GM18861 (cell line): ENCODE measurements at regions not wholly inside any gene's neighbourhood (a gene's known extent, or its start where the extent isn't known, plus 50 kb on each side); places are given as distances from the start of the nearest gene placed in this dataset.
A peak's percentile ranks its signal among the peaks of the same experiment; 100 is the strongest.
"Not testable (repeated sequence)": the region's sequence is repeated elsewhere in the genome, so short reads cannot be mapped to it uniquely, and the experiment has no call there.

Source experiments
- ATAC-seq: cut with Tn5 transposase; IDR thresholded peaks from one replicate; pipeline ENCODE4 v1.9.1; 2021; ENCODE audit not compliant: unreplicated experiment

DNA sequence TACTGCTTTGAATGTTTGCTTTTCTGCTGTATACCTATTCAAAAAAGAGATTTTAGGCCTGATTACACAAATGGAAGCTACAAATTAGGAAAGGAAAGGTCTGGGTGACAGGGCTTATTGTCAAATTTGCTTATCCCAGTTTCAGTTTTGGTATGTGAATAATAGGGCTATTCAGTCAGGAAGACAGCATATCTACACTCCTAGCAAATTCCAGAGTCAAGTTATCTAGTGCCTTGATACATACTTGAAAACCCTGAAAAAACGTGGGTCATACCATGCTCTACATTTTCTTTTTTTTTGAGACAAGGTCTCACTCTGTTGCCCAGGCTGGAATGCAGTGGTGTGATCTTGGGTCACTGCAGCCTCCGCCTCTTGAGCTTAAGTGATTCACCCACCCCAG lies 59.2 kb upstream of the CCDC180 start:
- not testable (repeated sequence) for ATAC-seq

DNA sequence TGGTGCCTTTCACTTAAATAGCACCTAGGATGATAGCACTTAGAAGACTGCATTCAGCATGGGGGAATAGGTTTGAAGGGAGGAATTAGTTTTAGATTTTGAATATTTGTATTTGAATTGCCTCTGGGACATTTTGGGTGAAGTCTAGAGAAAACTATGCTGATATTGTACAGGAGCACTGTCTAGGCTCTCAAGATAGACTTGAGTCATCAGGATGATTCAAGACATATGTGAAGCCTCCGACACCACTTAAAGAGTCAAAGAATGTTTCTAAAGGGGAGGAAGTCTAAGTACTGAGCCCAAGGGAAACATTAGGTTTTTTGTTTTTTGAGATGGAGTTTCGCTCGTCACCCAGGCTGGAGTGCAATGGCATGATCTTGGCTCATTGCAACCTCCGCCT lies 63.9 kb upstream of the CCDC180 start:
- no peak for ATAC-seq

- ATAC-seq = not testable (repeated sequence)
Measured at GRCh38 chr9:97241430-97241829, 66.0 kb upstream of the CCDC180 start.

DNA sequence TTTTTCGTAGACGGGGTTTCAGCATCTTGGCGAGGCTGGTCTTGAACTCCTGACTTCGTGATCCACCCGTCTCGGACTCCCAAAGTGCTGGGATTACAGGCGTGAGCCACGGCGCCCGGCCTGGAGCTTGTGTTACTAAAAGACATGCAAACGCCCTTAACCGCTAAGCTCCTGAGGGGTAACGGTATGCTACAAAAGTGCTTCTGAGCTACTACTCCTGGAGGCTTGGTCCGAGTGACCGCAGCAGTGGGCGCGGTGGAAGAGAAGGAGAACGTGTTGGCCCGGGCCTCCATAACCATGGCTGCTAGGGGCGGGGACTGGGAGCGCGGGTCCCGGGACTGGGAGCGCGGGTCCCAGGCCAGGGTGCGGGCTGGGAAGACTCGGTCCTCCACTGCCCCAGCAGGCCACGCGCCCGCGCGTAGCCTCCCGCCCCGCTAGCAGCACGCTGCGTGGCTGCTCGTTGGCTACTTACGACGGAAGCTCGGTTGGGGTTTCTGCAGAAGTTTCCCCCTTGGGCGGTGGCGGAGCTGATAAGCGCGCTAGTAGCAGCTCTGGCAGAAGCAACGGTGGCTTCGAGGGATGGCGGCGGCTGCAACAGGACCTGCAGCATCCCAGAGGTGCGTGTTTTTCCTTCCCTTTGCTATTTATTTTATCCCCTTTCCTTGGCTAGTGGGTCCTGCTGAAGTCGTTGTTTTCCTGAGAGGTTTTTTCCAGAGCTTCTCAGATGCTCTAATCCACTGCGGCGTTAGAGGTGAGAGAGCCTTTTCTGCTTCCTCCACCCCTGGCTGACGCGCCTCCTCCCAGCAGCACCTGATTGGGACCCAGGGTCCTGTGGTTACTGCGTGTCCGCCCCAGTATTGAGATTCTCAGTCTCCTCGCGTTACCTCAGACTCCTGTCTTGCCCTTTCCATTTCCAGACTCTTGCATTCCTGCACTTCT lies 69.2 kb upstream of the CCDC180 start:
- peak; percentile 88 for ATAC-seq

DNA sequence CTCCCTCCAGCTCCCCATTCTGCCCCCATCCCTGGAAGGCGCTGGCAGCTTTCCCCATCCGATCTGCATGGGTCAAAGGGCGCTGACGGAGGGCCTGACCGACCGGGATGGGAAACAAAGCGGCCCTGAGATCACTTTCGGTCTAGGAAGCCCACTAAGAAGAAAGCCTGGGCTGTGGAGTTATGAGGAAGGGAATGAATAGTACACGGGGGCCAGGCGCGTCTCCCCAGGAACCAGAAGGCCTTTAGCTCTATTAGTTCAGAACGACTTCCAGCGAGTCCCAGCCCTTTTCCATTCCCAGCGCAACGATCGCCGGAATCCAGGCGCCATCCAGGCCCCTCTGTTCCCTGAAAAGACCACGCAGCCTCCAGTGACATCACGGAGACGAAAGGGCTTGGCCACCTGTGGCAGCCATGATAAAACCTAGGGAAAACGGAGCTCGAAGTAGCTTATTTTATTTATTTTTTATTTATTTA lies 70.1 kb upstream of the CCDC180 start:
- no peak for ATAC-seq

DNA sequence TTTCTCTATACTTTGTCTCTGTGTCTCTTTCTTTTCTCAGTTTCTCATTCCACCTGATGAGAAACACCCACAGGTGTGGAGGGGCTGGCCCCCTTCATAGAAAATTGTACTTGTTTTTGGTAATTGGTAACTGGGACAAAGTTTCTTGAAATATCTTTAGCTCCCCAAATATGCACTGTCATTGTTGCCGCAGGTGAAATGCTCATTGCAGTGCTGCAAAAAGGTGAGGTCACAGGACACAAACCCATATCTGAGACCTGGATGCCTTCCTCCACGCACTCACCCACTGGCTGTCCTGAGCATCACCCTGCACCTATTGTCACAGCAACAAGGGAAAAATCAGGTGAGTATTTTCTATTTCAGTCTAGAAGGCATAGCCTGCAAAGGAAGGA lies 74.5 kb upstream of the CCDC180 start:
- ATAC-seq = not testable (repeated sequence)

- ATAC-seq = not testable (repeated sequence)
Measured at GRCh38 chr9:97232060-97233008, 75.1 kb upstream of the CCDC180 start.

DNA sequence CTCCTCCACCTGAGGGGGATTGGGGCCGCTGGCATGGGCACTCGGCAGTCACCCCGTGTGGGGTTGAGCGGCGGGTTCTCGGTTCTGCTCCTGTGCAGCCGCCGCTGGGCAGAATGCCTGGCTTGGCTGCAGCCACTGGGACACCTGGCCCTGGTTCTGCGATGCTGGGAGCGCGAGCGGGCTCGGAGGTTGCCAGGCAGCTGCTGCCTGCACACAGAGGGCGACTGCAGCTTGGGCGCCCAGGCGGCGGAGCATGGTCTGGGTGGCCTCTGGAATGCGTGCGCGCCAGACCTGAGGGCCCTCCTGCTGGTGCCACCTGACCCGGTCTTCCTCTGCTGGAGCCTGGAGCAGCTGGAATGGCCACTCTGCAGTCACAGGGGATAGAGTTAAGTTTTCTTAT lies 85.1 kb upstream of the CCDC180 start:
- not testable (repeated sequence) for ATAC-seq

DNA sequence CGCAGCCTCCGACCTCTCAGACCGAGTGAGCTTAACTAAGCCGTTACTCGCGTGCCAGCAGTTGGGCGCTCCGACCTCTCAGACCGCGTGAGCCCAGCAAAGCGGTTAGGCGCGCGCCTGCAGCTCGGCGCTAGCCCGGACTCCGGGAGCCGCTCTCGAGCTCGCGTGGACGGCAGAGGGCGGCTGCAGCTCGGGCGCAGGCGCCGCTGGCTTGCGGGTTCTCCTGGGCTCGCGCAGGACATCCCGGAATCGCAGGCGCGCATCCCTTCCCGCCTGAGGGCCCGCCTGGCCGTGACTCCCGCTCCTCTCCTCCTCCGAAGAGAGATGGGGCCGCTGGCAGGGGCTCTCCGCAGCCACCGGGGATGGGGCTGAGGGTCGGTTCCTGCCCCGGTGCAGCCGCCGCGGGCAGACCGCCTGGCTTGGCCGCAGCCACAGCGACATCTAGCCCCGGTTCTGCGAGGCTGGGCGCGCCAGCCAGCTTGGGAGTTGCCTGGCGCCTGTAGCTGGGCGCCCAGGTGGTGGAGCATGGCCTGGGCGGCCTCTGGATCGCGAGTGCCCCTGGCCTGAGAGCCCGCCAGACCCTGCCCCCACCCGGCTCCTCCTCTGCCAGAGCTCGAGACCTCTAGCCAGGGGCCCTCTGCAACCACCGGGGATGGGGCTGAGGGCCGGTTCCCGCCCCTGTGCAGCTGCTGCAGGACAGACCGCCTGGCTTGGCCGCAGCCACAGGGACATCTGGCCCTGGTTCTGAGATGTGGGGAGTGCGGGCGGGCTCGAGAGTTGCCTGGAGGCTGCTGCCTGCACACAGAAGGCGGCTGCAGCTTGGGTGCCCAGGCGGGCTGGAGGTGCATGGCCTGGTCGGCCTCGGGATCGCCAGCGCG lies 85.7 kb upstream of the CCDC180 start:
- ATAC-seq = not testable (repeated sequence)

GRCh38 chr9:97220894-97221477 lies 86.5 kb upstream of the CCDC180 start:
- no peak for ATAC-seq

- not testable (repeated sequence) for ATAC-seq
Measured at GRCh38 chr9:97220396-97220795, 87.1 kb upstream of the CCDC180 start.

- ATAC-seq = not testable (repeated sequence)
Measured at GRCh38 chr9:97219443-97220140, 87.9 kb upstream of the CCDC180 start.

DNA sequence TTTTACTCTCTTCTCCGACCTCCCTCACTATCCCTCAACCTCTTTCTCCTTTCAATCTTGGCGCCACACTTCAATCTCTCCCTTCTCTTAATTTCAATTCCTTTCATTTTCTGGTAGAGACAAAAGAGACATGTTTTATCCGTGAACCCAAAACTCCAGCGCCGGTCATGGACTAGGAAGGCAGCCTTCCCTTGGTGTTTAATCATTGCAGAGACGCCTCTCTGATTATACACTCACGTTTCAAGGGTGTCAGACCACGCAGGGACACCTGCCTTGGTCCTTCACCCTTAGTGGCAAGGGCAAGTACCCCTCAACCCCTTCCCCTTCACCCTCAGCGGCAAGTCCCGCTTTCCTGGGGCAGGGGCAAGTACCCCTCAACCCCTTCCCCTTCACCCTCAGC lies 92.3 kb upstream of the CCDC180 start:
- ATAC-seq = not testable (repeated sequence)

DNA sequence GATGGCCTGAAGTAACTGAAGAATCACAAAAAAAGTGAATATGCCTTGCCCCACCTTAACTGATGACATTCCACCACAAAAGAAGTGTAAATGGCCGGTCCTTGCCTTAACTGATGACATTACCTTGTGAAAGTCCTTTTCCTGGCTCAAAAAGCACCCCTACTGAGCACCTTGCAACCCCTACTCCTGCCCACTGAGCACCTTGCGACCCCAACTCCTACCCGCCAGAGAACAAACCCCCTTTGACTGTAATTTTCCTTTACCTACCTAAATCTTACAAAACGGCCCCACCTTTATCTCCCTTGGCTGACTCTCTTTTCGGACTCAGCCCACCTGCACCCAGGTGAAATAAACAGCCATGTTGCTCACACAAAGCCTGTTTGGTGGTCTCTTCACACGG lies 92.9 kb upstream of the CCDC180 start:
- ATAC-seq = not testable (repeated sequence)

- ATAC-seq = not testable (repeated sequence)
Measured at GRCh38 chr9:97199683-97200082, 107.8 kb upstream of the CCDC180 start.

- not testable (repeated sequence) for ATAC-seq
Measured at GRCh38 chr9:97193767-97194166, 113.7 kb upstream of the CCDC180 start.

DNA sequence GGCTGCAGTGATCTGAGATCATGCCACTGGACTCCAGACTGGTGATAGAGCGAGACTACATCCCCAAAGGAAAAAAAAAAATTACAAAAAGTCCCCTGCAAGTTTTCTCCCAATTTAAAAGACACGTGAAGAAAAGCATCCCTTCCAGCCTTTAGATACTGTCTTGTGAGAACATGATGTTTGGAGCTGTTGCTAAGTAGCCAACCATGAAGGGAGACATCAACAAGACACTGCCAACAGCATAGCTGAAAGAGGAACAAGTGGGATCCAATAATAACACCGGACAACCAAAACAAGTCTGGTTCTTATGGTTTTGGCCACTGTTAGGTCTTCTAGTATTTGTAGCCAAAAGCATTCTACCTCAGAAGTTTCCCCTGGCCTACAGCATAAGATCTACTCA lies 118.9 kb upstream of the CCDC180 start:
- ATAC-seq = no peak

DNA sequence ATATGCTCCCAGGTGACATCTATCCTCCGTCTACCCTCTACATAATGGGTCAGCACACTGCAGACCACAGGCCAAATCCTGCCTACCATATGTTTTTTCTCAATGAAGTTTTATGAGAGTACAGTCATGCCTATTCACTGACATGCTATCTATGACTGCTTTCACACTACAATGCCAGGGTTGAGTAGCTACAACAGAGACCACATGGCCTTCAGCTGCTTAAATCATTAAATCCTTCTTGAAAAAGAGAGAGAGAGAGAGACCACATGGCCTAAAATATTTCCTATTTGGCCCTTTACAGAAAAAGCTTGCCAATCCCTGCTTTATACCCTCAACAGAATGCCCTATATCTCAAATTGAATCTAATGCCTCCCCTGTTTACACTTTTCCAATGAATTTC lies 119.8 kb upstream of the CCDC180 start:
- not testable (repeated sequence) for ATAC-seq

DNA sequence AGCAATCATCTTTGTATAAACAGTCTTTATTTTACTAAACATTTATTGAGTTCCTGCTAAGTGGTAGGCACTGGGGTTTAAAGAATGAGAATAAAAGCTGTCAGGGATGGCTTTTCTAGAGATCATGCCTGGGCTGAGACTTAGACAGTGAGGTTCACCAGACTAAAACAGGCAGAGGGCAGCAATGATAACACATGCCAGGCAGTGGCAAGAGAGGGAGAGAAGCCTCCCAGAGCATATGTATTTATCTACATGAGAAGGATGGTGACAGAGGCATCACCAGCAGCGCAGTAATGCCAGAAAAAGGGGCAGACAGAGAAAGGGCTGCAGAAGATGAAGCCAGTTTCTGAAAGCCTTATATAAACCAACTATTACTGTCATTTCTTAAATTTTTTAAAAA lies 121.0 kb upstream of the CCDC180 start:
- ATAC-seq = no peak
